SIG-M5 treated with dmso at 0.1 percent for 504 hours (cell line): ENCODE measurements at regions not wholly inside any gene's neighbourhood (a gene's known extent, or its start where the extent isn't known, plus 50 kb on each side); places are given as distances from the start of the nearest gene placed in this dataset.
A peak's percentile ranks its signal among the peaks of the same experiment; 100 is the strongest.
"Not testable (repeated sequence)": the region's sequence is repeated elsewhere in the genome, so short reads cannot be mapped to it uniquely, and the experiment has no call there.

Source experiments
- DNase-seq: peaks from one replicate; lab custom pipeline; 2025; ENCODE audit not compliant: unreplicated experiment; lab: John Stamatoyannopoulos, UW

GRCh38 chr1:58836408-58836807, 52.6 kb upstream of the JUN start:
- no peak for DNase-seq

GRCh38 chr1:58837886-58838285, 54.0 kb upstream of the JUN start:
- DNase-seq = no peak

DNA sequence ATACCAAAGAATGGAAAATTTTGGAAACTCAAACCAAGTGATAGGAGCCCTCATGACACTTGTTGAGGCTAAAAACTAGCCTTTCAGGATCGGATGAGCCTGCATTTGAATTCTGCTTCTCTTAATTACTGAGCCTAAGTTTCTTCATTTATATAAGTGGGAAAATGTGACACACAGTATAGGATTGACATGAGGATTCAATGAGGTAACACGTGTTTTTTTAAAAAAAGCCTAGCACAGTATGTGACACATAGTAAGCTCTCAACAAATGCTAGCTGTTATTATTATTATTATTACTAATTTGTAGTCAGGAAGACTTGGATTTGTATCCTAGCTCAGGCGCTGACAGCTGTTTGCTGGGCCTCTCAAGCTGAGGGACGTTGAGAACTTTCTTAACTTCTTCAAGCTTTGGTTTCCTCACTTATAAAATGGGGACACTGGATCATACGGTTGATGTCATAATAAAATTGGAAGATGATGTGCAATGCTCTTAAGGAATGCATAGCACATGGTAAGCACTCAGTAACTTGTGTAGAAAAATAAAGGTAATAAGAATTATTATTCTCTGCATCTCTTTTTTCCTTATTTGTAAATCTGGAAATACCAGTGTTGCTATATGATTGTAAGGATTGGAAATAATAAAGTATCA, 55.4 kb upstream of the JUN start:
- no peak for DNase-seq

GRCh38 chr1:58839846-58840835, 56.3 kb upstream of the JUN start:
- no peak for DNase-seq

GRCh38 chr1:58841455-58841854, 57.6 kb upstream of the JUN start:
- peak; percentile 22 for DNase-seq

DNA sequence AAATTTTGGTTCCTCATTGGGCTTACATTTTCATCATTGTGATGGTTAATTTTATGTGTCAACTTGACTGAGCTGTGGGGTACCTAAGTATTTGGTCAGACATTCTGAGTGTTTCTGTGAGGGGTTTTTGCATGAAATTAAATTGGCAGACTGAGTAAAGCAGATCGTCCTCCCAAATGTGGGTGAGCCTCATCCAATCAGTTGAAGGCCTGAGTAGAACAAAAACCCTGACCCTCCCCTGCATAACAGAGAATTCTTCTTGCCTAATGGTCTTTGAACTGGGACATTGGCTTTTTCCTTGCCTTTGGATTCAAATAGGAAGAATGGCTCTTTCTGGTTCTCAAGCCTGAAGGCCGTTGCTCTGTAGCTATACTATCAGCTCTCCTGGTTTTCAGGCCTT, 59.1 kb upstream of the JUN start:
- no peak for DNase-seq

DNA sequence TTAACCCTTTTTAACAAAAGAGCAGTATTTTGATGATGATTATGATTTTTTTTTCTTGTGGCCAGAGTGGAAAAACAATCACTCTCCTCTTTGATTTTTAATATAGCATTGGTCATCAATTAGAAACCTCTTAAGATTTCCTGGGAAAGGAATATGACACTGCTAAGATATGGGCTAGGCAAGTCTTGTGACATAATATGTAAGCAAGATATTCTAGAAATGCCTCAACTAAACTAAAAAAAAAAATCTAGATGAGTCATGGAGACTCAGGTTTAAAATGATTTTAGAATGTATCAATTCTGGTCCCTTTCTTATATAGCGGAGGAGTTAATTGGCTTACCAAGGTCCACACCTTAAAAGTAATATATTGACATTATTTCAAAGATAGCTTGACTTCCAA, 60.3 kb upstream of the JUN start:
- DNase-seq = no peak

DNA sequence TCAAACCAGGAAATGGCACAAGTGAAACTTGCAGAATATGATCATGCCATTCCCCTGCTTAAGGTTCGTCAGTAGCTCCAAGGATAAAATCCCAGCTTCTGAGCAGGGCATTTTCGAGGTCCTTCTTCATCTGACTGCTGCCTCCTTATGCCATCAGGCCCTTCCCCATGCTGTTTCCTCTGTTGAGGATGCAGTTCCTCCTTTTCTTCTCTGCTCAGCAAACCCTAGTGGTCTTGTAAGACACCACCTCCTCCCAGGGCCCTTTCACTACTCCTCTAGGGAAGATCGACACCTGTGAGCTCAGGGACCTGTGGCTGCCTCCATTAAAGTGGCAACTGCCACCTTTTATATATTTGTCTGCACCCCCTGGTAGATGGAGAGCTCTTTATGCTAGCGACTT, 62.1 kb upstream of the JUN start:
- peak; percentile 36 for DNase-seq

GRCh38 chr1:58848818-58849411, 65.1 kb upstream of the JUN start:
- DNase-seq = no peak

- DNase-seq = no peak
Observed at GRCh38 chr1:58849551-58849950, 65.7 kb upstream of the JUN start.

GRCh38 chr1:58850636-58851035, 66.8 kb upstream of the JUN start:
- no peak for DNase-seq

DNA sequence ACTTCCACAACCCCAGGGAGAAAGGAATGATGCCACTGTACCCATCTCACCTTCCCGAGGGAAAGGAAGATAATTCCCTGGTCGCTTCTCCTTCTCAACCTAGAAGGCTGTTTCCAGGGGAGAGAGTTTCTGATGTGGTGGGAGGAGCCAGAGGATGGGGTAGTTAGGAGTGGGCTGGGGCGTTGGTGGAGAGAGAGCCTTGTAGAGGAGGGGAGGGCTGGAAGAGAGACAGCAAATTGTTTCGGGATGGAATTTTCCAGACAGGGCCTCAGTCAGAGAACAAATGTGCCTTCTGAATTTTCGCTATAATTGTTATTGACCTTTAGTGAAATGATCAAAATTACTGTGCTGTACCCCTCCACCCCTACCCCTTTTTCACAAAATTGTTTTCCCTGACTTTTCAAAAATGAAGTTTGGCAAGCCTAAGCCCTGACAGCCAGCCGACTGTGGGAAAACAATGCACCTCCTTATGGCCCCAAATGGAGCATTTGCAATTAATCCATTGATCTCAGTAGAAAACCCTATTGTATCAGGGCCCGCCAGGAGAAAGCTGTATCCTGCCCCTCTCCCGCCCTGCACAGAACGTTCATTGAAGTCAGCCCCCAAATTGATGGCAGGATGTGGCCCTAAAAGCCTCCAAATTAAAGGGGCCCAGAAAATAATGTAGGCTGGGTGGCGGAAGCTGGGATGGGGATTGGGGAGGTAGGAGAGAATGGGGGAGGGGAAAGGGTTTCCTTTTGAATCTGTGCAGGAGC, 69.1 kb upstream of the JUN start:
- no peak for DNase-seq

- DNase-seq = peak; percentile 19
Observed at GRCh38 chr1:58854576-58854975, 70.7 kb upstream of the JUN start.

DNA sequence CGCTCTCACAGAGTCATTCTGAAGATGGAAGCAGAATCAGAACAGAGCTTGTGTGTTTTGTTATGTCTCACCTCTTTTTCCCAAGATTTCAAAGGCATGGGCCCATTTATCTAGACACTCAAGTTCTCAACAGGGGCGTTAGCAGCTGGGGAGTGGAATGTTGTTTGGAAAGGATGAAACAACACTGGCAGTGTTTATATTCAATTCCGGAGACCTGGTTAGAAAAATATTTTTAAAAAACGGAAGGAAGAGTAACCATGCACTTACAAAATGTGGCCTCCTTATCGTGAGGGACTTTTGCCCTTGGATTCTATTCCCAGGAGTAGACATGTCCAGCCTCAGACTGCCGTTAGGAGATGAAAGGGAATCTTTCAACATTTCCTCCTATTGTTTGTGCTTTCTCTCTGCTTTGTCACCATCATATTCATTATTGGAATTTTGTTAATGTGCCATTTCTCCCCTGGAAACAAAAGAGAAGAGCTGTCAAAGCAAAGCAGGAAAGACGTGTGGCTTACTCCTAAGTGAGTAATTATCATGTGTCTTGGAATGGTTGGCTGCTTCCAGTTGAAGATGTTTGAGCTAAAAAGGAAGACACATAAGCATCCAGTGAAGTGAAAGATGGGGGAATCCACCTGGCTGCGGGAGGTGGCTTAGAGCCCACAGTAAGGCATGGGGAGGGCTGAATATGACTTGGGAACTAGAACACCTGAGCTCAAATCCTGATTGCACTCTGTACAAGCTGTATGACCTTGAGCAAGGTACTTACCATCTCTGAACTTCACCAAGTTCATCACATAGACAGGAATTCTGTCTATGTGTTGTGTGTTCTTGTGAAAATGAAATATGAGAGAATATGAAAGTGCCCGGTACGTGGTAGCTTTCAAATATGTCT, 71.7 kb upstream of the JUN start:
- DNase-seq = no peak

DNA sequence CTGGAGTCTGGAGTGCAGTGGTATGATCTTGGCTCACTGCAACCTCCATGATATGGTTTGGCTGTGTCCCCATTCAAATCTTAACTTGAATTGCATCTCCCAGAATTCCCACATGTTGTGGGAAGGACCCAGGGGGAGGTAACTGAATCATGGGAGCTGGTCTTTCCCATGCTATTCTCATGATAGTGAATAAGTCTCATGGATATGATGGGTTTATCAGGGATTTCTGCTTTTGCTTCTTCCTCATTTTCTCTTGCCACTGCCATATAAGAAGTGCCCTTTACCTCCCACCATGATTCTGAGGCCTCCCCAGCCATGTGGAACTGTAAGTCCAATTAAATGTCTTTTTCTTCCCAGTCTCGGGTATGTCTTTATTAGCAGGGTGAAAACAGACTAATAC, 72.4 kb upstream of the JUN start:
- not testable (repeated sequence) for DNase-seq

DNA sequence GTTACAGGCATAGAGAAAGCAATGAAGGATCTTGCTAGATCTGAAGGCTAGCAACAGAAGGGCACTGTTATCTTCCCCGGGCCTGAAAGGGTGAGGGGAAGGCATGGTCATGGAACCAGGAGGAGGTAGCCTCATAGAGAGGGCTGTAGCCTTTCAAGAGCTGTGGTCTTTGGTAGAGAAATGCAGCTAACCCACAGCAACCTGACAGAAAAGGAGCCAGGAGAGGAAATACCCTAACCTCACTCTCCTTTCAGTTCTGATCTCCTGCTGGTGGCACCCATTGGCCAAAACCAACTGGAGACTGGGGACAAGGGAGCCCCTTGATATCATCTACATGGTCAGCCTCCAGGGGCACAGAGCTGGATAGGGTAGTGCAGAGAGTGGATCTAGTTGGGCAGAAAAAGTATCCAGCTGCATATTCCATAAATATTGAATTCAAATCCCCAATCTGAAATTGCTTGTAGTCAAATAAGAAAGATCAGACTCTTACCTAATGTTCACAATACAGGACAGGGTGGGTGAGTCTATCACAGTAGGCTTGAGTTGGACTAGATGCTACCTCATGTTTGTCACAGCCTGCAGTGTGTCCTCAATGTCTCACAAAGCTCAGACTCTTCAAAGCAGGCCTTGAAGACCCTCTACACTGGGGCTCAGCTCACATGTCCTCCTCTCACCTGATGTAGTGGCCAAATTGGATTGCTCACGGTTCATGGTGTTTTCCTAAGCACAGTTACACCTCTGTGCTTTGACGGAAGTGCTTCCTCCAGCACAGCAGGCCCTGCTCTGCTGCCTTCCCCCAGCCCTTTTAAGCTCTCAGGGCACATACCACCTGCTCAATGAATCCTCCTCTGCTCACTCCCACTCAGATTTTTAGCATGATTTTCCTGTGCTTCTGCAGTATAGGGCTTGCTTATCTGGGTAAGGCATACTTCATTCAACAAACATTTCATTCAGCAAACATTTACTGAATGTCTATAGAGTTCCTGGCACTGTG, 74.1 kb upstream of the JUN start:
- no peak for DNase-seq

- DNase-seq = no peak
Observed at GRCh38 chr1:58859769-58860485, 76.1 kb upstream of the JUN start.

DNA sequence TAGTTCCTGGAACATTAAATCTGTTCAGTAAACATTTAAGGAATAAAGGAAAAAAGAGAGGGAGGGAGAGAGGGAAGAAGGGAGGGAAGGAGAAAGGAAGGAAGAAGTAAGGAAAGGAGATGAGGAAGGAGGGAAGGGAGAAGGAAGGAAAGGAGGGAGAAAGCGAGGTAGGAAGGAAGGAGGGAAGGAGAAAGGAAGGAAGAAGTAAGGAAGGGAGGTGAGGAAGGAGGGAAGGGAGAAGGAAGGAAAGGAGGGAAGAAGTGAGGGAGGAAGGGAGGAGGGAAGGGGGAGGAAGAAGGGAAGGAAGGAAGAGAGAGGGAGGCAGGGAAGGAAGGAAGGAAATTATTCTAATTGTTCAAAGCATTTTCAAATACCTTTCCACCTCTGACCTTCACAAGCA, 77.2 kb upstream of the JUN start:
- no peak for DNase-seq
